Suprapubic skin (tissue), 4 donors: ENCODE measurements at regions not wholly inside any gene's neighbourhood (a gene's known extent, or its start where the extent isn't known, plus 50 kb on each side); places are given as distances from the start of the nearest gene placed in this dataset.

ENCODE experiments used
- DNase-seq, 2 donors: peaks; one replicate each; pipeline ENCODE4 v3.0.0-alpha.2; 2019; ENCODE audit warnings: low spot score in 2 of 2
- H3K27ac ChIP-seq: fragments of 200-600 bp; sonication (generic); one replicate; pipeline ENCODE4 v1.5.1; 2019
- H3K27me3 ChIP-seq: fragments of 200-600 bp; sonication (generic); one replicate; pipeline ENCODE4 v1.5.1; 2019
- H3K36me3 ChIP-seq: fragments of 200-600 bp; sonication (generic); one replicate; pipeline ENCODE4 v1.5.1; 2019
- H3K4me1 ChIP-seq: fragments of 200-600 bp; sonication (generic); one replicate; pipeline ENCODE4 v1.5.1; 2019
- H3K4me3 ChIP-seq: fragments of 200-600 bp; sonication (generic); one replicate; pipeline ENCODE4 v1.5.1; 2019; ENCODE audit warnings: mild to moderate bottlenecking
- H3K9me3 ChIP-seq: fragments of 200-600 bp; sonication (generic); one replicate; pipeline ENCODE4 v1.5.1; 2019
- CTCF ChIP-seq, 2 donors: fragments of 200-600 bp in 1 of 2; fragments of 450-650 bp in 1 of 2; sonication (generic) in 1 of 2; IDR thresholded peaks; one replicate each; pipeline ENCODE4 v1.5.1; 2016 to 2019; ENCODE audit warnings: antibody characterized with exemption in 2 of 2, mild to moderate bottlenecking in 1 of 2, moderate library complexity in 1 of 2
- EP300 ChIP-seq: sonication (generic); formaldehyde crosslinking; IDR thresholded peaks from one replicate; pipeline ENCODE4 v1.6.1; 2017; ENCODE audit warnings: antibody characterized with exemption
- POLR2A ChIP-seq, 2 donors: fragments of 450-650 bp; IDR thresholded peaks; one replicate each; pipeline ENCODE4 v1.6.1; 2017; ENCODE audit warnings: antibody characterized with exemption in 2 of 2, mild to moderate bottlenecking in 2 of 2, moderate library complexity in 2 of 2
- POLR2AphosphoS5 ChIP-seq, 3 donors: sonication (generic); formaldehyde crosslinking; IDR thresholded peaks; one replicate each; pipeline ENCODE4 v1.6.1; 2017; ENCODE audit warnings: antibody characterized with exemption in 3 of 3
- WGBS: methylation state at CpG from one replicate; pipeline ENCODE4 v1.1.5; 2018; 5-methylcytosine and 5-hydroxymethylcytosine counted together

- no peak for TF ChIP-seq CTCF (IDR thresholded peaks at IDR 0.05)
- no peak for TF ChIP-seq POLR2A (IDR thresholded peaks at IDR 0.05)
- TF ChIP-seq POLR2AphosphoS5 (IDR thresholded peaks at IDR 0.05) = no peak
- TF ChIP-seq EP300 = no peak
- no peaks in the 10 kb centered on the region for H3K27me3 ChIP-seq
- WGBS = 88% methylated on average over 3 of the region's 3 CpGs
- H3K27ac ChIP-seq = no peak overlapping the region
- H3K36me3 ChIP-seq = no peaks in the 10 kb centered on the region
- peaks cover 6% of the 10 kb centered on the region for H3K4me1 ChIP-seq
- no peak overlapping the region for H3K4me3 ChIP-seq
- no peak for DNase-seq
- H3K9me3 ChIP-seq = no peaks in the 10 kb centered on the region
Measured at GRCh38 chr1:99185196-99185595, 79.1 kb upstream of the PLPPR4 start.

GRCh38 chr1:99193431-99193830 lies 70.9 kb upstream of the PLPPR4 start:
- Histone ChIP-seq H3K9me3 (no peaks in the 10 kb centered on the region), H3K27ac (no peak overlapping the region), H3K4me3 (no peak overlapping the region), H3K4me1 (no peaks in the 10 kb centered on the region), H3K27me3 (no peaks in the 10 kb centered on the region), H3K36me3 (no peaks in the 10 kb centered on the region)
- no peak for TF ChIP-seq CTCF (IDR thresholded peaks at IDR 0.05)
- TF ChIP-seq EP300 = no peak
- TF ChIP-seq POLR2A (IDR thresholded peaks at IDR 0.05) = no peak
- TF ChIP-seq POLR2AphosphoS5 (IDR thresholded peaks at IDR 0.05) = no peak
- WGBS = 89% methylated on average over 2 of the region's 2 CpGs
- no peak for DNase-seq

GRCh38 chr1:99198393-99198792 lies 65.9 kb upstream of the PLPPR4 start:
- Histone ChIP-seq H3K4me1 (no peaks in the 10 kb centered on the region), H3K27ac (no peak overlapping the region), H3K36me3 (no peaks in the 10 kb centered on the region), H3K27me3 (no peaks in the 10 kb centered on the region), H3K9me3 (no peaks in the 10 kb centered on the region), H3K4me3 (no peak overlapping the region)
- DNase-seq = no peak
- TF ChIP-seq CTCF (IDR thresholded peaks at IDR 0.05) (no peak), POLR2A (IDR thresholded peaks at IDR 0.05) (no peak), POLR2AphosphoS5 (IDR thresholded peaks at IDR 0.05) (no peak), EP300 (no peak)
- WGBS = 52% methylated on average over 1 of the region's 1 CpG

GRCh38 chr1:99207216-99207615 lies 57.1 kb upstream of the PLPPR4 start:
- Histone ChIP-seq H3K4me1 (no peaks in the 10 kb centered on the region), H3K27me3 (no peaks in the 10 kb centered on the region), H3K27ac (no peak overlapping the region), H3K36me3 (no peaks in the 10 kb centered on the region), H3K9me3 (no peaks in the 10 kb centered on the region), H3K4me3 (no peak overlapping the region)
- DNase-seq = no peak
- WGBS = 45% methylated on average over 3 of the region's 3 CpGs
- TF ChIP-seq EP300 (no peak), POLR2A (IDR thresholded peaks at IDR 0.05) (no peak), CTCF (IDR thresholded peaks at IDR 0.05) (no peak)
